SK-N-SH treated with all-trans-retinoic acid at 6 μM for 48 hours (cell line): ENCODE measurements at regions not wholly inside any gene's neighbourhood (a gene's known extent, or its start where the extent isn't known, plus 50 kb on each side); places are given as distances from the start of the nearest gene placed in this dataset.

Experiments used
- ATAC-seq: fragments of 200-7000 bp; cut with Tn5 transposase; 3 replicates; pipeline ENCODE4 v1.9.1; 2020; ENCODE audit warnings: mild to moderate bottlenecking, moderate library complexity
- ARNTL ChIP-seq: fragments of 450-650 bp; formaldehyde crosslinking; IDR thresholded peaks from 2 replicates; pipeline ENCODE4 v1.5.0; 2020; ENCODE audit warnings: low read depth, mild to moderate bottlenecking, moderate library complexity, borderline replicate concordance
- BACH2 ChIP-seq: fragments of 250-450 bp; sonication (Bioruptor Pico); IDR thresholded peaks from 2 replicates; pipeline ENCODE4 v1.9.0; 2021; ENCODE audit warnings: mild to moderate bottlenecking, borderline replicate concordance
- ESRRG ChIP-seq: fragments of 250-450 bp; sonication (Bioruptor Pico); IDR thresholded peaks from 2 replicates; pipeline ENCODE4 v1.6.1; 2021; ENCODE audit warnings: mild to moderate bottlenecking
- ISL1 ChIP-seq: fragments of 250-450 bp; sonication (Bioruptor Pico); IDR thresholded peaks from 2 replicates; pipeline ENCODE4 v2.1.2; 2022; ENCODE audit warnings: mild to moderate bottlenecking, moderate library complexity
- OSR1 ChIP-seq: fragments of 250-450 bp; sonication (Bioruptor Pico); IDR thresholded peaks from 2 replicates; pipeline ENCODE4 v1.8.0; 2022; ENCODE audit warnings: moderate library complexity, mild to moderate bottlenecking, inconsistent platforms
- PPARA ChIP-seq: fragments of 250-450 bp; sonication (Bioruptor Pico); IDR thresholded peaks from 2 replicates; pipeline ENCODE4 v1.5.0; 2020; ENCODE audit warnings: mild to moderate bottlenecking, borderline replicate concordance
- RARB ChIP-seq: fragments of 250-450 bp; sonication (Bioruptor Pico); IDR thresholded peaks from 2 replicates; pipeline ENCODE4 v1.8.0; 2021; ENCODE audit warnings: mild to moderate bottlenecking, moderate library complexity
- SNAI2 ChIP-seq: fragments of 250-450 bp; sonication (Bioruptor Pico); IDR thresholded peaks from 2 replicates; pipeline ENCODE4 v1.5.0; 2020; ENCODE audit warnings: mild to moderate bottlenecking, moderate library complexity
- TCF4 ChIP-seq: fragments of 250-450 bp; sonication (Bioruptor Pico); IDR thresholded peaks from 2 replicates; pipeline ENCODE4 v1.8.0; 2021; ENCODE audit warnings: mild to moderate bottlenecking, moderate library complexity, borderline replicate concordance
- TOX ChIP-seq: fragments of 250-450 bp; sonication (Bioruptor Pico); IDR thresholded peaks from 2 replicates; pipeline ENCODE4 v1.8.0; 2021; ENCODE audit warnings: mild to moderate bottlenecking, moderate library complexity, borderline replicate concordance
- ZC3H10 ChIP-seq: fragments of 250-450 bp; sonication (Bioruptor Pico); IDR thresholded peaks from 2 replicates; pipeline ENCODE4 v1.5.1; 2021; ENCODE audit warnings: mild to moderate bottlenecking, moderate library complexity
- ZFP30 ChIP-seq: fragments of 450-650 bp; formaldehyde crosslinking; IDR thresholded peaks from 2 replicates; pipeline ENCODE4 v1.5.0; 2022; ENCODE audit warnings: mild to moderate bottlenecking, moderate library complexity
- ZNF565 ChIP-seq: fragments of 450-650 bp; formaldehyde crosslinking; conservative IDR thresholded peaks from 2 replicates; pipeline ENCODE4 v1.5.0; 2020; ENCODE audit warnings: low read depth, mild to moderate bottlenecking, moderate library complexity
- ZNF70 ChIP-seq: fragments of 450-650 bp; formaldehyde crosslinking; IDR thresholded peaks from 2 replicates; pipeline ENCODE4 v1.5.0; 2020; ENCODE audit warnings: mild to moderate bottlenecking, moderate library complexity
- ZNF8 ChIP-seq: fragments of 450-650 bp; formaldehyde crosslinking; IDR thresholded peaks from 2 replicates; pipeline ENCODE4 v1.5.0; 2020; ENCODE audit warnings: mild to moderate bottlenecking, moderate library complexity
- TF ChIP-seq, protein P1 (sequence below): fragments of 250-450 bp; sonication (Bioruptor Pico); IDR thresholded peaks from 2 replicates; pipeline ENCODE4 v1.8.0; 2021; ENCODE audit warnings: low read depth, mild to moderate bottlenecking, moderate library complexity, borderline replicate concordance
- TF ChIP-seq, protein P2 (sequence below): fragments of 250-450 bp; sonication (Bioruptor Pico); IDR thresholded peaks from 2 replicates; pipeline ENCODE4 v1.5.1; 2021; ENCODE audit warnings: mild to moderate bottlenecking, moderate library complexity
- TF ChIP-seq, protein P3 (sequence below): fragments of 250-450 bp; sonication (Bioruptor Pico); IDR thresholded peaks from 2 replicates; pipeline ENCODE4 v1.5.0; 2020; ENCODE audit warnings: mild to moderate bottlenecking, moderate library complexity
- TF ChIP-seq, protein P4 (sequence below): fragments of 250-450 bp; sonication (Bioruptor Pico); IDR thresholded peaks from 2 replicates; pipeline ENCODE4 v1.8.0; 2020; ENCODE audit warnings: mild to moderate bottlenecking, moderate library complexity, borderline replicate concordance
- TF ChIP-seq, protein P5 (sequence below): fragments of 250-450 bp; sonication (Bioruptor Pico); IDR thresholded peaks from 2 replicates; pipeline ENCODE4 v1.5.1; 2020; ENCODE audit warnings: low read depth, mild to moderate bottlenecking, moderate library complexity

DNA sequence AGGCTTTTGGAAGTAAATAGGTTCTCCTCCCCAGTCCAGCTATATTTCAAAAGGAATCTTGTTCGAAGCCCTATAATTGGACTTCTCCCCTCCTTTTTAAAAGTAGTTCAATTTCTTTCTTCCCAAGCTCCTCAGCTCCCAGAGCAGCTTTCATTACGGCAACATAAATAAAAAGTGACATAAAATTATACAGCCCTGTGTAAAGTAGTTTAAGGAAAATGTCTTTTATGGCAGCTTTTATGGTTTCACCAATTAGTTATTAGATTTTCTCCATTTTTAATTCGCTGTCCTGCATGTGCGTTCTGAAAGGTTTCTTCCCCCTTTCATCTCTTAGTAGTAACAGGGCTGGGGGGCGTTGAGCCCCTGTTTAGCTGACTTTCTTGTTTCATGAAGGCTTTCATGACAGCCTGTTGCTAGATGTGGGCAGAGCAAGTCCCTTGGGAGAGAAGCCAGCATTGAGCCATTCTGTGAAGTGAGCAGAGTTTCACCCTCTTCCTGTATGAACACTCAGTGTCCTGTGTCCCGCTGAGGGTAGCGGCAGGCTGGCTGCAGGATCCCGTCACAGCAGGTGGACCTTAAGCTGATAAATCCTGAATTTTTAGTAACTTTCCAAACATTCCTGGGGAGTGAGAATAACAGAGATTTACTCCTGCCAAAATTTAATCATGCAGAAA is 229.7 kb upstream of the SPRED2 start:
- ATAC-seq, result peak; percentile 55
- no peak for TF ChIP-seq TOX (CRISPR knock-in tag)
- no peak for TF ChIP-seq SNAI2 (CRISPR knock-in tag)
- TF ChIP-seq, protein P1, sequence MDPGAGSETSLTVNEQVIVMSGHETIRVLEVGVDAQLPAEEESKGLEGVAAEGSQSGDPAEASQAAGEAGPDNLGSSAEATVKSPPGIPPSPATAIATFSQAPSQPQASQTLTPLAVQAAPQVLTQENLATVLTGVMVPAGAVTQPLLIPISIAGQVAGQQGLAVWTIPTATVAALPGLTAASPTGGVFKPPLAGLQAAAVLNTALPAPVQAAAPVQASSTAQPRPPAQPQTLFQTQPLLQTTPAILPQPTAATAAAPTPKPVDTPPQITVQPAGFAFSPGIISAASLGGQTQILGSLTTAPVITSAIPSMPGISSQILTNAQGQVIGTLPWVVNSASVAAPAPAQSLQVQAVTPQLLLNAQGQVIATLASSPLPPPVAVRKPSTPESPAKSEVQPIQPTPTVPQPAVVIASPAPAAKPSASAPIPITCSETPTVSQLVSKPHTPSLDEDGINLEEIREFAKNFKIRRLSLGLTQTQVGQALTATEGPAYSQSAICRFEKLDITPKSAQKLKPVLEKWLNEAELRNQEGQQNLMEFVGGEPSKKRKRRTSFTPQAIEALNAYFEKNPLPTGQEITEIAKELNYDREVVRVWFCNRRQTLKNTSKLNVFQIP (CRISPR knock-in tag), result no peak
- TF ChIP-seq, protein P2, sequence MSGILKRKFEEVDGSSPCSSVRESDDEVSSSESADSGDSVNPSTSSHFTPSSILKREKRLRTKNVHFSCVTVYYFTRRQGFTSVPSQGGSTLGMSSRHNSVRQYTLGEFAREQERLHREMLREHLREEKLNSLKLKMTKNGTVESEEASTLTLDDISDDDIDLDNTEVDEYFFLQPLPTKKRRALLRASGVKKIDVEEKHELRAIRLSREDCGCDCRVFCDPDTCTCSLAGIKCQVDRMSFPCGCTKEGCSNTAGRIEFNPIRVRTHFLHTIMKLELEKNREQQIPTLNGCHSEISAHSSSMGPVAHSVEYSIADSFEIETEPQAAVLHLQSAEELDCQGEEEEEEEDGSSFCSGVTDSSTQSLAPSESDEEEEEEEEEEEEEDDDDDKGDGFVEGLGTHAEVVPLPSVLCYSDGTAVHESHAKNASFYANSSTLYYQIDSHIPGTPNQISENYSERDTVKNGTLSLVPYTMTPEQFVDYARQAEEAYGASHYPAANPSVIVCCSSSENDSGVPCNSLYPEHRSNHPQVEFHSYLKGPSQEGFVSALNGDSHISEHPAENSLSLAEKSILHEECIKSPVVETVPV, result no peak
- TF ChIP-seq ISL1 (CRISPR knock-in tag), result no peak
- no peak for TF ChIP-seq PPARA (CRISPR knock-in tag)
- TF ChIP-seq ZNF8 (CRISPR knock-in tag), result no peak
- TF ChIP-seq ZNF70 (CRISPR knock-in tag), result no peak
- no peak for TF ChIP-seq RARB (CRISPR knock-in tag)
- TF ChIP-seq TCF4 (CRISPR knock-in tag), result no peak
- no peak for TF ChIP-seq ZC3H10 (CRISPR knock-in tag)
- TF ChIP-seq, protein P3, sequence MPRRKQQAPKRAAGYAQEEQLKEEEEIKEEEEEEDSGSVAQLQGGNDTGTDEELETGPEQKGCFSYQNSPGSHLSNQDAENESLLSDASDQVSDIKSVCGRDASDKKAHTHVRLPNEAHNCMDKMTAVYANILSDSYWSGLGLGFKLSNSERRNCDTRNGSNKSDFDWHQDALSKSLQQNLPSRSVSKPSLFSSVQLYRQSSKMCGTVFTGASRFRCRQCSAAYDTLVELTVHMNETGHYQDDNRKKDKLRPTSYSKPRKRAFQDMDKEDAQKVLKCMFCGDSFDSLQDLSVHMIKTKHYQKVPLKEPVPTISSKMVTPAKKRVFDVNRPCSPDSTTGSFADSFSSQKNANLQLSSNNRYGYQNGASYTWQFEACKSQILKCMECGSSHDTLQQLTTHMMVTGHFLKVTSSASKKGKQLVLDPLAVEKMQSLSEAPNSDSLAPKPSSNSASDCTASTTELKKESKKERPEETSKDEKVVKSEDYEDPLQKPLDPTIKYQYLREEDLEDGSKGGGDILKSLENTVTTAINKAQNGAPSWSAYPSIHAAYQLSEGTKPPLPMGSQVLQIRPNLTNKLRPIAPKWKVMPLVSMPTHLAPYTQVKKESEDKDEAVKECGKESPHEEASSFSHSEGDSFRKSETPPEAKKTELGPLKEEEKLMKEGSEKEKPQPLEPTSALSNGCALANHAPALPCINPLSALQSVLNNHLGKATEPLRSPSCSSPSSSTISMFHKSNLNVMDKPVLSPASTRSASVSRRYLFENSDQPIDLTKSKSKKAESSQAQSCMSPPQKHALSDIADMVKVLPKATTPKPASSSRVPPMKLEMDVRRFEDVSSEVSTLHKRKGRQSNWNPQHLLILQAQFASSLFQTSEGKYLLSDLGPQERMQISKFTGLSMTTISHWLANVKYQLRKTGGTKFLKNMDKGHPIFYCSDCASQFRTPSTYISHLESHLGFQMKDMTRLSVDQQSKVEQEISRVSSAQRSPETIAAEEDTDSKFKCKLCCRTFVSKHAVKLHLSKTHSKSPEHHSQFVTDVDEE (CRISPR knock-in tag), result no peak

DNA sequence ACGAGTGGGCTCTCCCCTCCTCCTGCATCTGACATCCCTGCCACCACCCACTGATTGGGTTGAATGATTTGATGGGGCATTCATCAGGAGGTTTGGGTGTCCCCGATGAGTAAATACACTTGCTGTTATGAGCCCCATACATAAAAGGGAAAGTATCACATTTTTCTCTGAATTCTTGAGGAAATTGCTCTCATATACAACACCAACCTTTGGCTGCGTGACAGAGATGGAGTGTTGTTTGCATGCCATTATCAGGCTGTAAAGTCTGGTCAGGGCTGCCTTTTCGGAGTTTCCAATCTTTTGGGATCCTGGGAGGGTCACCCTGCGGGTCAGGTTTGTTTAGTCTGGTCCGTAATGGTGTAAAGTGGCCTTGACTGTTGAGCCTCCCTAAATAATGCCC is 227.9 kb upstream of the SPRED2 start:
- ATAC-seq, result no peak
- TF ChIP-seq ARNTL, result no peak
- no peak for TF ChIP-seq ZNF8 (CRISPR knock-in tag)
- TF ChIP-seq SNAI2 (CRISPR knock-in tag), result no peak
- no peak for TF ChIP-seq PPARA (CRISPR knock-in tag)
- no peak for TF ChIP-seq BACH2 (CRISPR knock-in tag)
- no peak for TF ChIP-seq ZFP30
- TF ChIP-seq ESRRG (CRISPR knock-in tag), result no peak
- TF ChIP-seq, protein P4, sequence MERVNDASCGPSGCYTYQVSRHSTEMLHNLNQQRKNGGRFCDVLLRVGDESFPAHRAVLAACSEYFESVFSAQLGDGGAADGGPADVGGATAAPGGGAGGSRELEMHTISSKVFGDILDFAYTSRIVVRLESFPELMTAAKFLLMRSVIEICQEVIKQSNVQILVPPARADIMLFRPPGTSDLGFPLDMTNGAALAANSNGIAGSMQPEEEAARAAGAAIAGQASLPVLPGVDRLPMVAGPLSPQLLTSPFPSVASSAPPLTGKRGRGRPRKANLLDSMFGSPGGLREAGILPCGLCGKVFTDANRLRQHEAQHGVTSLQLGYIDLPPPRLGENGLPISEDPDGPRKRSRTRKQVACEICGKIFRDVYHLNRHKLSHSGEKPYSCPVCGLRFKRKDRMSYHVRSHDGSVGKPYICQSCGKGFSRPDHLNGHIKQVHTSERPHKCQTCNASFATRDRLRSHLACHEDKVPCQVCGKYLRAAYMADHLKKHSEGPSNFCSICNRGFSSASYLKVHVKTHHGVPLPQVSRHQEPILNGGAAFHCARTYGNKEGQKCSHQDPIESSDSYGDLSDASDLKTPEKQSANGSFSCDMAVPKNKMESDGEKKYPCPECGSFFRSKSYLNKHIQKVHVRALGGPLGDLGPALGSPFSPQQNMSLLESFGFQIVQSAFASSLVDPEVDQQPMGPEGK, result no peak
- TF ChIP-seq OSR1, result no peak
- TF ChIP-seq RARB (CRISPR knock-in tag), result no peak
- no peak for TF ChIP-seq ZNF70 (CRISPR knock-in tag)
- TF ChIP-seq, protein P3 (CRISPR knock-in tag), result no peak
- TF ChIP-seq, protein P5, sequence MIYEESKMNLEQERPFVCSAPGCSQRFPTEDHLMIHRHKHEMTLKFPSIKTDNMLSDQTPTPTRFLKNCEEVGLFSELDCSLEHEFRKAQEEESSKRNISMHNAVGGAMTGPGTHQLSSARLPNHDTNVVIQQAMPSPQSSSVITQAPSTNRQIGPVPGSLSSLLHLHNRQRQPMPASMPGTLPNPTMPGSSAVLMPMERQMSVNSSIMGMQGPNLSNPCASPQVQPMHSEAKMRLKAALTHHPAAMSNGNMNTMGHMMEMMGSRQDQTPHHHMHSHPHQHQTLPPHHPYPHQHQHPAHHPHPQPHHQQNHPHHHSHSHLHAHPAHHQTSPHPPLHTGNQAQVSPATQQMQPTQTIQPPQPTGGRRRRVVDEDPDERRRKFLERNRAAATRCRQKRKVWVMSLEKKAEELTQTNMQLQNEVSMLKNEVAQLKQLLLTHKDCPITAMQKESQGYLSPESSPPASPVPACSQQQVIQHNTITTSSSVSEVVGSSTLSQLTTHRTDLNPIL (CRISPR knock-in tag), result no peak
- TF ChIP-seq ZC3H10 (CRISPR knock-in tag), result no peak
- TF ChIP-seq TCF4 (CRISPR knock-in tag), result no peak
- no peak for TF ChIP-seq ZNF565 (CRISPR knock-in tag)
- TF ChIP-seq, all 23 proteins: peak for 0
